H1 (cell line): ENCODE measurements at regions not wholly inside any gene's neighbourhood (a gene's known extent, or its start where the extent isn't known, plus 50 kb on each side); places are given as distances from the start of the nearest gene placed in this dataset.

ENCODE experiments used
- MAFK ChIP-seq: IDR thresholded peaks from 2 replicates; pipeline ENCODE4 v1.6.1; 2012; ENCODE audit warnings: low read depth, mild to moderate bottlenecking, improper control_type of control experiment, low read length
- TF ChIP-seq, protein P1 (sequence below): IDR thresholded peaks from 2 replicates; pipeline ENCODE4 v1.6.1; 2012; ENCODE audit warnings: inconsistent platforms

DNA sequence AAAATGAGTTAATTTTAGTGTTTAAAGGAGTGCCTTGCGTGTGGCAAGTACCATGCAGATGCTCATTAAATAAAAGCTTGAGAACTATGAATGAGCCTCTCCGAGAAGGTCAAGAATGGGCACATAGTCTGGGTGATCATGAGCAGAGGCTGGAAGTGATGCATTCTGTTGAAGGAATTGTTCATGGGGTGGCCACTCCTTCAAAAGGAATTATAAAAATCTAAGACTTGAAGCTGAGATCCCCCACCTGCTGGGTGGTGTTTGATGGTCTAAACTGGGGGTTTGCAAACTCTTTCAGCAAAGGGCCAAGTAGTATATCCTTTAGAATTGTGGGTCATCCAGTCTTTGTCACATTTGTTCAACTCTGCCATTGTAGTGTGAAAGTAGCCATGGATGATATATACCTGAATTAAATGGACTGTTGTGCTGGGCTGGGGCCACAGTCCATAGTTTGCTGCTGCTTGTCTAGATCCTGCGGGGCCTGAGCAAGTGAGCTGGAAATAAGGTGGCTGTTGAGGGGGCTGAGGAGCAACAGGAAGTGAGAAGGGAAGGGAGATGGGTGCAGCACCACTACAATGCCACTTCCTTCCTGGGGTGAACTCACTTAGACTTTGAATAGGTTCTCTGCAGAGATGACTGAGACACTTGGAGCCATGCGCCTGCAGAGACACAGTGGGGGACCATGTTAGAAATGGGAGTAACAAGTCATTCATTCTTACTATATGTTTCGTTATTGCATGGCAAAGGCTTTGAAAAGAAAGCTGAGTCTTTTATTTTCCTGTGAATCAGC, 179.0 kb downstream of the SNX19 start (continued):
- TF ChIP-seq MAFK = no peak
- TF ChIP-seq, protein P1, sequence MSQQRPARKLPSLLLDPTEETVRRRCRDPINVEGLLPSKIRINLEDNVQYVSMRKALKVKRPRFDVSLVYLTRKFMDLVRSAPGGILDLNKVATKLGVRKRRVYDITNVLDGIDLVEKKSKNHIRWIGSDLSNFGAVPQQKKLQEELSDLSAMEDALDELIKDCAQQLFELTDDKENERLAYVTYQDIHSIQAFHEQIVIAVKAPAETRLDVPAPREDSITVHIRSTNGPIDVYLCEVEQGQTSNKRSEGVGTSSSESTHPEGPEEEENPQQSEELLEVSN = no peak
- TF ChIP-seq, all 59 proteins: peak for 0
